ENCODE measurements at regions not wholly inside any gene's neighbourhood (a gene's known extent, or its start where the extent isn't known, plus 50 kb on each side); places are given as distances from the start of the nearest gene placed in this dataset.

- TF ChIP-seq FOXP2 (optimal IDR thresholded peaks at IDR 0.05; ENCODE audit: borderline replicate concordance, extremely low read depth, extremely low read length, insufficient read depth) (no peak), POLR2AphosphoS5 (IDR thresholded peaks at IDR 0.05; ENCODE audit: low read depth, low read length) (no peak), TAF1 (IDR thresholded peaks at IDR 0.05; ENCODE audit: borderline replicate concordance, insufficient read depth, low read length) (no peak), REST (IDR thresholded peaks at IDR 0.05; ENCODE audit: insufficient read depth in 1 of 2, low read depth in 2 of 2, low read length in 2 of 2) (no peak), SIN3A (IDR thresholded peaks at IDR 0.05; ENCODE audit: borderline replicate concordance, insufficient read depth, low read length) (no peak)
These were observed 78.6 kb upstream of the RTL6 start for GRCh38 chr22:44576311-44577260.

GRCh38 chr22:44575381-44576268 is 77.6 kb upstream of the RTL6 start:
- TF ChIP-seq SIN3A (IDR thresholded peaks at IDR 0.05; ENCODE audit: borderline replicate concordance, insufficient read depth, low read length) (no peak), FOXP2 (optimal IDR thresholded peaks at IDR 0.05; ENCODE audit: borderline replicate concordance, extremely low read depth, extremely low read length, insufficient read depth) (no peak), REST (IDR thresholded peaks at IDR 0.05; ENCODE audit: insufficient read depth in 1 of 2, low read depth in 2 of 2, low read length in 2 of 2) (no peak), POLR2AphosphoS5 (IDR thresholded peaks at IDR 0.05; ENCODE audit: low read depth, low read length) (no peak), TAF1 (IDR thresholded peaks at IDR 0.05; ENCODE audit: borderline replicate concordance, insufficient read depth, low read length) (no peak)

- TF ChIP-seq REST (IDR thresholded peaks at IDR 0.05; ENCODE audit: insufficient read depth in 1 of 2, low read depth in 2 of 2, low read length in 2 of 2) (no peak), POLR2AphosphoS5 (IDR thresholded peaks at IDR 0.05; ENCODE audit: low read depth, low read length) (no peak), TAF1 (IDR thresholded peaks at IDR 0.05; ENCODE audit: borderline replicate concordance, insufficient read depth, low read length) (no peak), FOXP2 (optimal IDR thresholded peaks at IDR 0.05; ENCODE audit: borderline replicate concordance, extremely low read depth, extremely low read length, insufficient read depth) (no peak), SIN3A (IDR thresholded peaks at IDR 0.05; ENCODE audit: borderline replicate concordance, insufficient read depth, low read length) (no peak)
These were observed 76.8 kb upstream of the RTL6 start for GRCh38 chr22:44574640-44575380.

- TF ChIP-seq TAF1 (IDR thresholded peaks at IDR 0.05; ENCODE audit: borderline replicate concordance, insufficient read depth, low read length) = no peak
- TF ChIP-seq REST (IDR thresholded peaks at IDR 0.05; ENCODE audit: insufficient read depth in 1 of 2, low read depth in 2 of 2, low read length in 2 of 2) = no peak
- no peak for TF ChIP-seq FOXP2 (optimal IDR thresholded peaks at IDR 0.05; ENCODE audit: borderline replicate concordance, extremely low read depth, extremely low read length, insufficient read depth)
- TF ChIP-seq POLR2AphosphoS5 (IDR thresholded peaks at IDR 0.05; ENCODE audit: low read depth, low read length) = no peak
- TF ChIP-seq SIN3A (IDR thresholded peaks at IDR 0.05; ENCODE audit: borderline replicate concordance, insufficient read depth, low read length) = no peak
These were observed 76.1 kb upstream of the RTL6 start for GRCh38 chr22:44574057-44574639.

Measured in PFSK-1 (cell line).